Amniotic stem cell (primary cell): ENCODE measurements at regions not wholly inside any gene's neighbourhood (a gene's known extent, or its start where the extent isn't known, plus 50 kb on each side); places are given as distances from the start of the nearest gene placed in this dataset.

Experiments used
- DNase-seq: peaks from one replicate; lab custom pipeline; 2025; lab: John Stamatoyannopoulos, UW

DNA sequence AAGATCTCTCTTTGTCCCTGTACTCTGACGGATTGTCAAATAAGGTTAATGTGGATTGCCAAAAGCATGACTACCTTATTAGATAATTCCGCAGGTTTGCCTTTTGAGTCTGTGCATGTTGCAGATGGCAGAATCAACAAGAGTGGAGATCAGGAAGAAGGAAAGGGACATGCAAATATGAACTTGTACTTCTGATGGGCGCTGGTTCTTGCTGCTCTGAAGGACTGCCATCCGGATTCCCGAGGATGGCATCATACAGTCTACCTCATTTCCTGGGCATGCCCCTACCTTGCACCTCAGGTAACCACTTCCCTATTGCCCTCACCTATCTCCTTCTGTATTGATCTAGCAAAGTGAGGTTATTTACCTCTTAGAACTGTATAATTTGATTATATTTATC lies 504.2 kb downstream of the ACTL7B start:
- no peak for DNase-seq

DNA sequence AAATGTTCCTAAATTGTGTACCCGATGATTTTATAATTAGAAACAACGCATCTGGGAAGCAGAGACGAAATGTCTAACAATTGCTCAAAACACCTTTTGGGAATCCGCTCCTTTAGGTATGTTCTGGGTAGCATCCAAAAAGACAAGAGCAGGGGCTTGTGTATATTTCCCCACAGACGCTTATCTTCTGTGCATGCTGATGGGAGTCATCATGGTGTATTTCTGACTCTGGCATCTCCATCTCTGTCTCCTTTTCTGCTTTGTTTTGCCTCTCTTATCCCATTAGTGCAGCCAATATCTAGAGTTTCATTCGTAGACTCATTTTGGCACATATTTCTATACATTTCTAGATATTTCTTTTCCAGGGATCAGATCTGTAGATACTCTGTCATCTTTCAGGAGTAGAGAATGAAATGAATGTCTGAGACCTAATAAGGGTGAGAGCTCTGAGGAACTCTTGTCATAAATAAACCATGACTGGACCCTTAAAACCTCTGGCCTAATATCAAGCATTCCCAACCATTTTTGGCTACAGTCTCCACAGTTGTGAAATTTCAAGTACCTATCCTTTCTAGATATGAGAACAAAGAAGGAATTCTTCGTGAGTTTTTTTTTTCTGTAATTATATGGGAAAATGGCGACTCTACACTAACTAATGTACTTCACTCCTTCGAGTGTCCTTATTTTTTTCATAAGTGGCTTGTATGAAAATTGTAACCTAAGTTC lies 508.2 kb downstream of the ACTL7B start:
- DNase-seq = no peak

DNA sequence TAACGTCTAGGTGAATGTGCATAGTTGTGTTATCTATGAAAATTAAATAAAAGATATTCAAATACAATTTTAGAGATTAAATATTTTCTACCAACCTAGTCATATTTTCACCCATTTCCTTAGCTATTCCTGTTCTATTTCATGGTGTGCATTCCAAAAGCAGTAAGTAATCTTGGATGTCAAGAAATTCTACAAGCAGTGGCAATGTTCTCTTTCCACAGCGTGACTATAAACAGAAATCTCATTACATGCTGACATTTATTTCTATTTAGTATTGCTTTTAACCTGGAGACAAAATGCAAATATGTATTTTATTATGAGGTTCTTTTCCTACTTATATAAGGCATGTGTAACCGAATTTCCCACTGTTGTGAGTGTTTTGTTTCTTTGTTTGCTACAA lies 510.0 kb downstream of the ACTL7B start:
- DNase-seq = no peak

DNA sequence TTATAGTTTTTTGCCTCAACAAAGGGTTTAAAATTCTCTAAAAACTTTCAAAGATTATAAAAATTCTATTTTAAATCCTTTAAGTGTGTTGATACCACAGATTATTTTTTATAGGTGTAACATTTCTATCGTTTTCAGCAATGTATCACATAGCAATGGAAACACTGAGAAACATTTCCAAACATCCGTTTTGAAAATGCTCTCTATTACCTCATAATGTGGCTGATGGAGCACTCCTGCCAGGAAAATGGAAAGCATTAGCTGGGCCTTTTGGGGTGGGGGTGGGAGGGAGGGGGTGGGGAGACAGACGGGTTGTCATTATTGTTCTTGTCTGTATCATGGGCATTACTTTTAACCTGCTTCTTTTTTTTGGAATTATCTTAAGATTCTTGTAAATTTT lies 516.5 kb downstream of the ACTL7B start:
- no peak for DNase-seq

DNA sequence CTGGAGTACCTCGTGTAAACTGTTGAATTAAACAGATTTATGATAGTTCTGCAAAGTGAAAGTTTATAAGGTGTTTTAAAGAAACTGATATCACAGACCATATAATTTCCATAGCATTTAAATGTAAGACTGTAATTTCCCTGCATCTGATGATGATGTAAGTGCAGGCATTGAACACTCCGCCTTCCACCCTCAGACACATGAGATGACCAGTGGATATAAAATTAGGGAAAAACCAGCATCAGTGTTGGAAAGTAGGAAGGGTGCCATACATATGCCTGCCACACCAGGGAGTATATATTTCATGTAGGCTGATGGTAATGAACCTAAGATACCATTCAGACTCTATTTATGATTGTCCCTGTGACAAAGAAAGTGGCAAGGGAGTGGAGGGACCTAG lies 519.2 kb downstream of the ACTL7B start:
- no peak for DNase-seq

DNA sequence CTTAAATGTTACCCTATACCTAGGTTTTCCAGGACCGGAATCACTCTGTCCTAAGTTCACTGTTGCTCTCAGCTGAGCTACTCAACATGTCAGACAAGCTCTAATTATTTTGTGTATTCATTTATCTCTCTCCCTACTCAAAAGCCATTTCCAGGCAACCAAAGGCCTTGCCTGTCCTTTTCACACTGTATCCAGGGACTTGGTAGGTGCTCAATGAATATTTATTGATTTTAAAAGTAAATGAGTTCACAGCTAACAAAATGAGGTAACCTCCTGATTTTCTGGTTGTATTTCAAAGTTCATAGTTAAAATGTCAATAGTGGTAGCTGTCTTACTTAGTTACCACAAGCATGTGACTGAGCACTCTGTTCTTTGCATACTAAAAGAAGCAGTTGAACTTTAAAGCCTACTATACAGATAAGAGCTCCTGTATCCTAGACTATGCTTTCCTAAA lies 522.2 kb downstream of the ACTL7B start:
- DNase-seq = no peak

DNA sequence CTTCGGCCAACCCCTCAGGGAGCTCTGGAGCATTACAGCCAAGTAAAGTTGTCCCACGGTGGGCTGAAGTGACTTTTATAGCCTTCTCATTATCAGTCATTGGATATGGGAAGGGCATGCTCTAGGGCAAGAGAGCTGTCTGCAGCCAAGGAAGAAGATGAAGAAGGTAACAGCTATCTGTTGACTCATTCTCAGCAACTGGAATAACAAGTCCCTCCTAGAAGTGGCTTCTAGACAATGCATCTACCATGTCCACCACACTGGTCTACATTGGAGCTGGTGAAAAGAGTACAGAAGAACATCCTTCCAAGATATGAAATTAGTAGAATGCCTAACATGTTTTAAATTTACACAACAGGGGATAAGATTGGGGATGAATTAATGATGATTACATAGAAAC lies 524.2 kb downstream of the ACTL7B start:
- no peak for DNase-seq

DNA sequence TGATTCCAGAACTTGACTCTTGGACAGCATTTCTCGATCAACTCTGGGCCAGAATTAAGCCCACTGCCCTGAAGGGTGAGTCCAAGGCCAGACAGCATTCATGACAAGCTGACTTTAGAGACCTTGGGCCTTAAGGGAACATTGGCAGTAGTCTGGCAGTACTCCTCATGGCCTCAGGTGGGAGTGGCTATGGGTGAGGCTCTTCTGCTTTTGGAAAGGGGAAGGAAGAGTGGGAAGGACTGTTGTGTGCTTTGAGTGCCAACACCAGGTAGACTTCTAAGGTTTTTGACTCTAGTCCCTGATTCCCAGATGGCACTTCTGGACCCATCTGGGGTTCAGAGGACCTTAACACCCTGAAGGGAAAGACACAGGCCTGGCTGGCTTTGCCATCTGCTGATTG lies 530.4 kb downstream of the ACTL7B start:
- DNase-seq = no peak

DNA sequence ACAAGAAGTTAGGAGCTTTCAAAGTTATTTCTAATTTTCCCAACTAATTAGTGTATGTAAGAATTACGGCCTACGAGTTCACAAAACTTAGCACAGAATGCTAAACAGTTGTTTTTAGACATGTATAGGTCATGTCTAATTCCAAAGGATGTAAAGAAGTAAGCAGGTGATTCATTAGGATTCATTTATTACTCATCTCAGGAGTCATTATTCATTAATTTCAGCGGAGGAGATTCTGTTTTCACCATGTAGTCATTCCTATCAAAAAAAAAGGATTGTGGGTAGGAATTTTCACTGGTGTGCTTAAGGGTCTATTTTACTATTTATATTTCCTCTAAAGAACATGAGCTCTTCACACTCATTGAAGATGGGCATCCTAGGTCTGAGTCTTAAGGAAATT lies 532.2 kb downstream of the ACTL7B start:
- DNase-seq = no peak

DNA sequence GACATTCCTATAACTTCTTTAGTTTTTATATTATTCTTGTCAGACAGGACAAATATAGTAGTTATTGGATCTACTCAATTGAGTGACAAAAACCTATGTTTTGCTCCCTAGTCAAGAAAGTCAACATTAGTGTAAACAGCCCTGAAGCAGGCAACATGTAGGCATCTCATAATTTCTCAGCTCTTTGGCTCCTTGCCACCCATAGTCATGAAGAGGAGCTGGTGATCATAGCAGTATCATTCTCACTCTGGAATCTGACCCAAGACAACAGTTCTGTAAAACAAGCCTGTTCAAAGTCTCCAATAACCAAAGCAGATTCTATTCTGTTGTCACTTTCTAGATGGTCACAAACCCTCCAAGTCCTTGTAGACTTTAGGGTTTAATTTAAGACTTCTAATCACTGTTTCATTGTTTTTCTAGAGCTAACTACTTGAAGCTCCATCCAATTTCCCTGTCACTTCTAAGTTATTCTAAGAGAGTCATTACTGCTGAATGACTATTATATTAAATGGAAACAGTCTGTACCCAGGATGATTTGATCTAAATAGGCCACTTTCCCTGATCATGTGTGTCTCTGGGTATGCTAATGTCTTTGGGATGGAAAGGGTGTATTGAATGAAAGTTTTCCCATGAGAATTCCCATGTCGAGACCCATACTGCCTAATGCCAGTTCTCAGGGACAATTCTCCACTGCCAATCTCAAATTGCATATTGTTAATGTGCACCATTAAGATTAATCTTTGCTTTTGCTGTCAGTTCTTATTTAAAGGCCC lies 533.3 kb downstream of the ACTL7B start:
- DNase-seq = no peak

DNA sequence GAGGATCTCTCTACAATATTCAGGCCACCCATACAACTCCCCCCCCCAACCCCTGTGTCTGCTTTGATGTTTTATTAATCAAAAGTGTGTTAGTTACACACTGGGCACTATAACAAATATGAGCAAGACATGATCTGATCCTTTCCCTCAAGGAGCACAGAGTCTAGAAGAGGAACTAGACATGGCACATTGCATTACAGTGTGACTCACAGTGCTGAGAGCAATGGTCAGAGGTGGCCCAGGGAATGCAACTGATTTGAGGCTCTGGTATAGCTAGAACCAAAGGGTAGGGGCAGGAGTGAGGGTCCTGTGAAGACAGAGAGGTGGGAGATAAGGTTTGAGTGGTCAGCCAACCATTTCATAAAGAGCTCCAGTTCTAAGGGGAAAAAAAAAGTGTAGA lies 539.2 kb downstream of the ACTL7B start:
- DNase-seq = no peak

DNA sequence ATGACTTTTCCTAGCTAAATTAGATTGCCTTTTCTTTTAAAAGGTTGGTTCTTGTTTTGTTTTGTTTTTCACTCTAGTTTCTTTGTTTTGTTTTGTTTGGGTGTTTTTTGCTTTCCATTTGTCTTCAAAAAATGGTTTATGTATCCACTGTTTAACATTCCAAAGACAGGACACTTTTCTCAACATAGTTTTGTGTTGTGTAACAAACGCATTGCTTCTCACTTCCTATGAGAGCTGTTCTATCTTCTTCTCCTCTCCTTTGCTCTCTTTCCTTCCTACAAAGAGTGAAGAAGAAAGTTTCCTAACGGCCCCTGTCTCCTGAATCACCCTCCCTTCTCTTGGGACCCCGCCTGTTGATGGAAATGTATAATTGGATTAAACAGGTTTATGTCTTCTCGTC lies 539.7 kb downstream of the ACTL7B start:
- DNase-seq = no peak

DNA sequence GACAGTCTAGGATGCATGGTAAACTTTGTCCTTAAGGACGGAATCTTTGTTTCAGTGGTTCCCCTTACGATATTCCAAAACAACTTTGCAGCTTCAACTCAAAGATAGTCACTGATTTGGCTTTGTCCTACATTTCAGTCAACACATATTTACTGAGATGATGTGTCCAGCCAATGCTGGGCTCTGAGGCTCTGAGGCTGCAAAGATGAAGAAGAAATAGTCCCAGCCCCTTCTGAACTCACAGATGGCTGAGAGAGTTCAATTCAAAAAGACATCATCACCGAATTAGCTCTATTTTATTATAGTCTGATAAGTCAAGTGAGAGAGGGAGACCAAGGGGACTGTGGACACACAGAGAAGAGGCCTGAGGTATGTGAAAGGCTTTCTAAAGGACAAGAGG lies 544.0 kb downstream of the ACTL7B start:
- DNase-seq = no peak

DNA sequence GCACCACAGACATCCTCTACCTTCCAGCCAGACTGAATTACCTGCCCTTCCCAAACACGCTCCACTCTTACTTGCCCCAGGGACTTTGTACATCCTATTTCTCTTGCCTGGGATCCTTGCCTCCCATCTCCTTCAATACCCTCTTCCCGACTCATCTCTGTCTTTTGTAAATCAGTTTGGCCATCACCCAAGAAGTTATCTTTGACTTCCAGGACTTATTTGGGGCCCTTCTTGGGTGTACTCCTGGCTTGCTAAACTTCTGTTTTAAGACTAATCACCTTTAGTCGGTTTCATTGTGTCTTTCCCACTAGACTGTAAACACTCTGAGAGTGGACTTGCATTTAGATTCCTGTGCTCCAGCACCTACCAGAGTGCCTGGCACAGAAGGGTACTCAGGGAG lies 545.6 kb downstream of the ACTL7B start:
- DNase-seq = no peak

DNA sequence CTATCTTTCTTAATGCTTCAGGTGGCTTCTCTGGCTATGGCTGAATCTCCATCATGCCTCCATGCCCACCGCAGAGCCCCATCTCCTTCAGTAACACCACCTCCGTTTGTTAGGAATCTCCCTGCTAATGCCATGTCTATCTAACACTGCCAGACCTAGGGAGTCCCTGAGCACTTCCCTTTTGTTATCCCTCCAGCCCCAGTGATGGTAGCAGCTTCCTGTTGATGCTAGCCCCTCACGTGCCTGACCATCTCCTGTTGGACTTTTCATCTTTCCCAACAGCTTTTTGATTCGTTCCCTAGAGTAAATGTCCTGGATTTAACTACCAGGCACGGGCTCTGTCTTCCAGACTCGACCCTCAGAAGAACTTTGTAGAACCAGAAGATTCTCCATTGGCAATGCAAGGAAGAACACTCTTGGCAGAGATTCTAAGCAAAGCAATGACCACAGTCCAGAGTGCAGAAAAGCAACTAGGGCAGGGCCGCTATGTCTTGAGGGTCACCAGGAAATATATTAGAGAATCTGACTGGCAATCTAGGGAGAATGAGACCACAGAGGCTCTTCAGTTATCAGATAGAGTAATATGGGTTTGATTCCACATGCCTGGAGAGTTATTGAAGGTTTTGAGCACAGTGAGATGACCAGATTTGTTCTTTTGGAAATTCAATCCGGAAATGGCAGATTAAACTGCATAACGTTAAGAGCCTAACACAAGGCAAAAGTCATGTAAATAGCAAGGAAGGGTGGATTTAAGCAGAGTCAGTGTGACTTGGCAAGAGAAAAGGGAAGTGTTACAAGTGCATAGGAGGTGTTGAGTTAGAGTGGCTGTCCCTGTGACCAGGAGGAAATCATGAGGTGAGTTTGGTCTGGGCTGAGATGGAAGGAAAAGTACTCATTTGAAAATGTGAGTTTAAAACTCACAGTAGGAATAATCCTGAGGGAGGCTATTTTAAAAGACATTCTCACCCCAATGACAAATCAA lies 555.2 kb downstream of the ACTL7B start:
- DNase-seq = no peak

DNA sequence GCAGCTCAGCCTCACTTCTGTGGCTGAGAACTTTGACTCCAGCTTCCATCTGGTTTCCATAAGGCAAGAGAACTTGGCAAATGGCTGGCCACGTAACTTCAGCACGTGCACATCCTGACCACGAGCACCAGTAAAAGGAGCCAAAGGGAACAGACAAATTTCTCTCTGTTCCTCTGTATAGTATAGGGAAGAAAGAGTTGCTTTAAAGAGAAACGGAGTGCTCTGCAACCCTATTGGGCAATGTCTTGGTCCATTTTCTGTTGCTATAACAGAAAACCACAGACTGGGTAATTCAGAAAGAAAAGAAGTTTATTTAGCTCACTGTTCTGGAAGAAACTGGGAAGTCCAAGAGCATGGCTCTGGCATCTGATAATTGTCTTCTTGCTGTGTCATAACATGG lies 558.7 kb downstream of the ACTL7B start:
- no peak for DNase-seq

DNA sequence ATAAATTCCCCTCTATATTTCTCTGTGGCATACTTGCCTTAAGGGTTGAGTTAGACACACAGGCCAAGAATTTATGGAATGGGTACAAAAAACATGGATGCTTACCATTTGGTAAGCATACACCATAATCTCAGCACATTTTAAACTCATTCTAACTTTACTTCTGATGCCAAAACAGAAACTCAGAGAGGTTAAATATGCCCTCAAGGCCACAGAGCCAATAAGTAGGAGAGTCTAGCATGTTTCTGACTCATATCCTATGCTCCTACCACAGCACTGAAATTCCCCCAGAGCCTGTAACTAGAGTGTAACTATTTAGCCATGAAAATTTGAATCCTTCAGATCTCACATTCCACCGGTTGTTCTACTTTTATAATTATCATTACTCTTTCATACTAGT lies 559.7 kb downstream of the ACTL7B start:
- peak; percentile 65 for DNase-seq

DNA sequence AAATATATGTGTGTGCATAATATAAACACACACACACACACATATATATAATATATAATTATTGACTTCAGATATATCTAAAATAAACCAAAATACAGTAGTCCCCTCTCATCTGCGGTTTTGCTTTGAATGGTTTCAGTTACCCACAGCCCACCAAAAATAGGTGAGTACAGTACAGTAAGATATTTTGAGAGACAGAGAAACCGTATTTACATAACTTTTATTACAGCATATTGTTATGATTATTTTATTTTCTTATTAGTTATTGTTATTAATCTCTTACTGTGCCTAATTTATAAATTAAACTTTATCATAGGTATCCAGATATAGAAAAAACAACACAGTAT lies 564.2 kb downstream of the ACTL7B start:
- no peak for DNase-seq

DNA sequence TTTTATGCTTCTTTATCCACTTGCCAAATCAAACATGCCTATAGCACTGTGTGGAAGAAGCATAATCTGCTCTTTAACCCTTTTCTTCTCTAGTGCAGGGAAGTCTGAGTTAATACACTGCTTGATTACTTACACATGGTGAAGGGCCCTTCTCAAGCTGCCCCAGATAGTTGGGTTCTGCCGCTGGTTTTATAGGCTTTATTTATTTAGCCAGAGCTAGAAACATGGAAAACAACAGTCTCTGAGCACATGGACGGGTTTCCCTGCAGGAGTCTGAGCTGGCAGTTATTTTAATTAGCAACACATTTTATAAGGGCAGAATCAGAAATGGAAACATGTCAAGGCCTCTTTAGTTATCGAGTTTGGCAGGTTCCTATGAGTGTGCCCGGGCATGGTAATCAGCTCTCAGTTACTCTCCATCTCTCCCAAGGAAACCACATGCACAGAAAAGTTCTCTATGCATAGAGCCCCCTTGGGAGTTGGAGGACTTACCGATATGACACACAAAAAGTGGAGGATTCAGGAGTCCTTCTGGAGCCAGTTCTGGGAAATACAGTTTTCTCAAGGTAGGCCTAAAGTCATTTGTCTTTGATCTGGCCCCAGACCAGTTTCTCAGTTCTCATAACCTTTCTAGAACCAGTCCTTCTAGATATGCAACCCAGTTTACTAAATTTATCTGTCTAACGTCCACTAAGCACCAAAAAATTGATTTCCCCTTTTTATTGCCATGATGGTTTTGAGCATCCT lies 564.8 kb downstream of the ACTL7B start:
- peak; percentile 24 for DNase-seq

DNA sequence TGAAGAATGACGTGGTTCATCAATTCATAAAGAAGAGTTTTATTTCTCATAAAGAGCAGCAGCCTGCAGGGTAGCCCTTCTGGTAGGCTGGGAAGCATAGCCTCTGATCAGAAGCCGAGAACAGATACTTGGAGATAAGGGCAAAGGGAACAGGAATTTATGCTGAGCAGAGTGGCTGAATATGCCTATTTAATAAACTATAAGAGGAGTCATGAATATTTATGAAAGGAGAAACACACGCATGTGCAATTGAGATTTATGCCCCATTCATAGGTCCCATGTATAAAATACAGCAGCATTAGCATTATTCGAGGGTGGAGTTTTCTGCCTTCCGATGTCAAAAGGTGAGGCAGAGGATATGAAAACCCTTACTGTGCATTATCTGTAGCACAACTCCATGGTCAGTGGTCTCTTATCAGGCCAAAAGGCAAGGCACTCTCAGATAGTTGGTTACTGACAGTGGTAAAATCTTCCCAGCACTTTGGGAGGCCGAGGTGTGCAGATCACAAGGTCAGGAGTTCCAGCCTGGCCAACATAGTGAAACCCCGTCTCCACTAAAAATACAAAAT lies 569.1 kb downstream of the ACTL7B start:
- no peak for DNase-seq

DNA sequence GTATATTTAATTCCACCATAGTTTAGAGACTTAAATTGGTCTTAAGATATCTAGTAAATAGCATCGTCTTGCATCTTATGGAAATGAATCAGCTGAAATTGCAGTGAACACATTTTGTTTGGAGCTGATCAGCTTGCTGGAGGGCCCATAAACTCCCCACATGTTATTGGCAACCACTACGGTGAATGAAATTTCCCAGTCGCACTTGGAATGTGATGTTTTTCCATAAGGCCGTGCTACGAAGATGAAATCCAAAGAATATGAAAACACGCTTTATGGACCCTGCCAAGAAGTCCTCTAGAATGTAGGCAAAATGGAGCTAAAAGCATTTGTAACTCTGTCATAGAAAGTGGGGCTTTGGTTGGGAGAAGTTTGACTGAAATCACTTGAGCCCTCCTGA lies 572.1 kb downstream of the ACTL7B start:
- no peak for DNase-seq

DNA sequence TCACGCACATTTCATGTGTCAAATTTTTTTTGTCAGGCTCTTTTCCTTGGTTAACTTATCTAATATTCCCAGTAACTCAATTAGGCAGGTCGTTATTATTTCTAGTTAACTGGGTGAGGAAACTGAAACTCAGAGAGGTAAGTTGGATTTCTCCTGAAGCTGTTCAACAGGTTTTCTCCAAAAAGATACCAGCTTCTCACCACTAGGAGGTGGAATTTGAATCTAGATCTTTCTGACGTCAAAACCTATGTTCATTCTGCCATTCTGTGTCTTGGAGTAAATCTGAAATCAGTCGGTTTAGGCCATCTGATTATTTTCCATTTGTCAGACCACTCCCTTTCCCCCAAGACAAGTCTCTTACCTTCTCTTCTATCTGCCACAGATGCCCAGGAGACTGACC lies 572.9 kb downstream of the ACTL7B start:
- no peak for DNase-seq
